ENCODE measurements at regions not wholly inside any gene's neighbourhood (a gene's known extent, or its start where the extent isn't known, plus 50 kb on each side); places are given as distances from the start of the nearest gene placed in this dataset.
"Not testable (repeated sequence)": the region's sequence is repeated elsewhere in the genome, so short reads cannot be mapped to it uniquely, and the experiment has no call there.

GRCh38 chr2:82199493-82199852, 1894.9 kb upstream of the LRRTM1 start:
- no peak for DNase-seq (ENCODE audit: low read depth in 1 of 2, low spot score in 2 of 2)
- H3K27ac ChIP-seq, result no peak overlapping the region
- H3K4me3 ChIP-seq, result no peak overlapping the region
- H3K36me3 ChIP-seq, result no peaks in the 10 kb centered on the region
- no peaks in the 10 kb centered on the region for H3K9me3 ChIP-seq (replicated peaks)
- no peaks in the 10 kb centered on the region for H3K4me1 ChIP-seq (replicated peaks)
- H3K27me3 ChIP-seq (replicated peaks), result no peaks in the 10 kb centered on the region

GRCh38 chr2:82198809-82199492, 1894.4 kb upstream of the LRRTM1 start:
- no peaks in the 10 kb centered on the region for H3K9me3 ChIP-seq (replicated peaks)
- no peak for DNase-seq (ENCODE audit: low read depth in 1 of 2, low spot score in 2 of 2)
- no peaks in the 10 kb centered on the region for H3K36me3 ChIP-seq
- H3K4me3 ChIP-seq, result no peak overlapping the region
- H3K27ac ChIP-seq, result no peak overlapping the region
- no peaks in the 10 kb centered on the region for H3K27me3 ChIP-seq (replicated peaks)
- no peaks in the 10 kb centered on the region for H3K4me1 ChIP-seq (replicated peaks)

GRCh38 chr2:82182270-82182669, 1877.7 kb upstream of the LRRTM1 start:
- Histone ChIP-seq H3K36me3 (no peaks in the 10 kb centered on the region), H3K27me3 (replicated peaks) (no peaks in the 10 kb centered on the region), H3K27ac (no peak overlapping the region), H3K4me1 (replicated peaks) (no peaks in the 10 kb centered on the region), H3K9me3 (replicated peaks) (no peaks in the 10 kb centered on the region; the same call in 1 of the 2 replicates), H3K4me3 (no peak overlapping the region)
- DNase-seq (ENCODE audit: low read depth in 1 of 2, low spot score in 2 of 2), result no peak

- not testable (repeated sequence) for DNase-seq (ENCODE audit: low read depth in 1 of 2, low spot score in 2 of 2); H3K27ac ChIP-seq; H3K4me3 ChIP-seq; H3K9me3 ChIP-seq (replicated peaks); H3K27me3 ChIP-seq (replicated peaks); H3K36me3 ChIP-seq; H3K4me1 ChIP-seq (replicated peaks)
Measured at GRCh38 chr2:82175210-82175609, 1870.7 kb upstream of the LRRTM1 start.

GRCh38 chr2:82172483-82172882, 1867.9 kb upstream of the LRRTM1 start:
- no peaks in the 10 kb centered on the region for H3K36me3 ChIP-seq
- H3K27me3 ChIP-seq (replicated peaks), result no peaks in the 10 kb centered on the region
- H3K4me1 ChIP-seq (replicated peaks), result no peaks in the 10 kb centered on the region

GRCh38 chr2:82169379-82169778, 1864.8 kb upstream of the LRRTM1 start:
- Histone ChIP-seq H3K9me3 (replicated peaks) (peaks cover 4% of the 10 kb centered on the region; the same call in 1 of the 2 replicates), H3K4me1 (replicated peaks) (no peaks in the 10 kb centered on the region), H3K27ac (no peak overlapping the region), H3K27me3 (replicated peaks) (no peaks in the 10 kb centered on the region), H3K4me3 (no peak overlapping the region), H3K36me3 (no peaks in the 10 kb centered on the region)
- DNase-seq (ENCODE audit: low read depth in 1 of 2, low spot score in 2 of 2), result no peak

More at GRCh38 chr2:82172483-82172882, 1867.9 kb upstream of the LRRTM1 start:
- H3K4me3 ChIP-seq, result no peak overlapping the region
- no peak overlapping the region for H3K27ac ChIP-seq
- H3K9me3 ChIP-seq (replicated peaks), result peaks cover 4% of the 10 kb centered on the region; the same call in 1 of the 2 replicates
- DNase-seq (ENCODE audit: low read depth in 1 of 2, low spot score in 2 of 2), result no peak

- Histone ChIP-seq H3K4me1 (replicated peaks) (no peaks in the 10 kb centered on the region), H3K27me3 (replicated peaks) (no peaks in the 10 kb centered on the region), H3K36me3 (no peaks in the 10 kb centered on the region), H3K27ac (no peak overlapping the region), H3K9me3 (replicated peaks) (peaks cover 11% of the 10 kb centered on the region), H3K4me3 (no peak overlapping the region)
- DNase-seq (ENCODE audit: low read depth in 1 of 2, low spot score in 2 of 2), result no peak
Measured at GRCh38 chr2:82165377-82165776, 1860.8 kb upstream of the LRRTM1 start.

- Histone ChIP-seq H3K4me1 (replicated peaks) (no peaks in the 10 kb centered on the region), H3K27ac (no peak overlapping the region), H3K9me3 (replicated peaks) (peaks cover 6% of the 10 kb centered on the region), H3K36me3 (no peaks in the 10 kb centered on the region), H3K4me3 (no peak overlapping the region), H3K27me3 (replicated peaks) (no peaks in the 10 kb centered on the region)
- no peak for DNase-seq (ENCODE audit: low read depth in 1 of 2, low spot score in 2 of 2)
Measured at GRCh38 chr2:82158150-82158549, 1853.6 kb upstream of the LRRTM1 start.

- DNase-seq (ENCODE audit: low read depth in 1 of 2, low spot score in 2 of 2), result no peak
- peaks cover 5% of the 10 kb centered on the region for H3K9me3 ChIP-seq (replicated peaks)
Measured at GRCh38 chr2:82155469-82155868, 1850.9 kb upstream of the LRRTM1 start.

GRCh38 chr2:82143343-82143742, 1838.8 kb upstream of the LRRTM1 start:
- Histone ChIP-seq H3K9me3 (replicated peaks) (no peaks in the 10 kb centered on the region), H3K4me3 (no peak overlapping the region), H3K27me3 (replicated peaks) (no peaks in the 10 kb centered on the region), H3K4me1 (replicated peaks) (no peaks in the 10 kb centered on the region), H3K27ac (no peak overlapping the region), H3K36me3 (no peaks in the 10 kb centered on the region)
- no peak for DNase-seq (ENCODE audit: low read depth in 1 of 2, low spot score in 2 of 2)

More at GRCh38 chr2:82155469-82155868, 1850.9 kb upstream of the LRRTM1 start:
- no peak overlapping the region for H3K4me3 ChIP-seq
- H3K36me3 ChIP-seq, result no peaks in the 10 kb centered on the region
- H3K4me1 ChIP-seq (replicated peaks), result no peaks in the 10 kb centered on the region
- no peaks in the 10 kb centered on the region for H3K27me3 ChIP-seq (replicated peaks)
- H3K27ac ChIP-seq, result no peak overlapping the region

GRCh38 chr2:82139979-82140611, 1835.5 kb upstream of the LRRTM1 start:
- DNase-seq (ENCODE audit: low read depth in 1 of 2, low spot score in 2 of 2), result no peak
- Histone ChIP-seq H3K27me3 (replicated peaks) (no peaks in the 10 kb centered on the region), H3K9me3 (replicated peaks) (no peaks in the 10 kb centered on the region), H3K27ac (no peak overlapping the region), H3K4me1 (replicated peaks) (no peaks in the 10 kb centered on the region), H3K4me3 (no peak overlapping the region), H3K36me3 (no peaks in the 10 kb centered on the region)

- Histone ChIP-seq H3K36me3 (no peaks in the 10 kb centered on the region), H3K4me3 (no peak overlapping the region), H3K27me3 (replicated peaks) (no peaks in the 10 kb centered on the region), H3K9me3 (replicated peaks) (no peaks in the 10 kb centered on the region), H3K27ac (no peak overlapping the region), H3K4me1 (replicated peaks) (no peaks in the 10 kb centered on the region)
- DNase-seq (ENCODE audit: low read depth in 1 of 2, low spot score in 2 of 2), result no peak
Measured at GRCh38 chr2:82137441-82137840, 1832.9 kb upstream of the LRRTM1 start.

GRCh38 chr2:82128051-82128450, 1823.5 kb upstream of the LRRTM1 start:
- no peak overlapping the region for H3K27ac ChIP-seq
- H3K4me3 ChIP-seq, result no peak overlapping the region
- no peaks in the 10 kb centered on the region for H3K9me3 ChIP-seq (replicated peaks)
- H3K27me3 ChIP-seq (replicated peaks), result no peaks in the 10 kb centered on the region
- H3K36me3 ChIP-seq, result no peaks in the 10 kb centered on the region
- DNase-seq (ENCODE audit: low read depth in 1 of 2, low spot score in 2 of 2), result no peak
- no peaks in the 10 kb centered on the region for H3K4me1 ChIP-seq (replicated peaks)

- Histone ChIP-seq H3K9me3 (replicated peaks) (no peaks in the 10 kb centered on the region), H3K27me3 (replicated peaks) (no peaks in the 10 kb centered on the region), H3K4me1 (replicated peaks) (no peaks in the 10 kb centered on the region), H3K27ac (no peak overlapping the region), H3K4me3 (no peak overlapping the region), H3K36me3 (no peaks in the 10 kb centered on the region)
- DNase-seq (ENCODE audit: low read depth in 1 of 2, low spot score in 2 of 2), result no peak
Measured at GRCh38 chr2:82124629-82125028, 1820.1 kb upstream of the LRRTM1 start.
